Duodenal mucosa (tissue), 2 donors: ENCODE measurements at regions not wholly inside any gene's neighbourhood (a gene's known extent, or its start where the extent isn't known, plus 50 kb on each side); places are given as distances from the start of the nearest gene placed in this dataset.
"Not testable (repeated sequence)": the region's sequence is repeated elsewhere in the genome, so short reads cannot be mapped to it uniquely, and the experiment has no call there.

Source experiments
- H3K27ac ChIP-seq: one replicate; pipeline ENCODE4 v1.7.0; 2013; ENCODE audit warnings: low read depth, low read length
- H3K27me3 ChIP-seq, 2 donors: one replicate each; pipeline ENCODE4 v1.7.0; 2013; ENCODE audit warnings: low read length in 2 of 2, control low read depth in 1 of 2; ENCODE audit not compliant: insufficient read depth in 2 of 2, control insufficient read depth in 1 of 2
- H3K36me3 ChIP-seq, 2 donors: one replicate each; pipeline ENCODE4 v1.7.0; 2013; ENCODE audit warnings: low read length in 2 of 2, control low read depth in 1 of 2; ENCODE audit not compliant: insufficient read depth in 2 of 2, control insufficient read depth in 1 of 2
- H3K4me1 ChIP-seq, 2 donors: one replicate each; pipeline ENCODE4 v1.7.0; 2013; ENCODE audit warnings: low read length in 2 of 2, control low read depth in 1 of 2; ENCODE audit not compliant: insufficient read depth in 2 of 2, control insufficient read depth in 1 of 2
- H3K4me3 ChIP-seq, 2 donors: one replicate each; pipeline ENCODE4 v1.7.0; 2013; ENCODE audit warnings: low read length in 2 of 2, low read depth in 1 of 2
- H3K9ac ChIP-seq, 2 donors: one replicate each; pipeline ENCODE4 v1.7.0; 2013; ENCODE audit warnings: low read length in 2 of 2, low read depth in 1 of 2
- H3K9me3 ChIP-seq, 2 donors: one replicate each; pipeline ENCODE4 v1.7.0; 2013; ENCODE audit warnings: low read length in 2 of 2, control low read depth in 1 of 2; ENCODE audit not compliant: control insufficient read depth in 1 of 2

DNA sequence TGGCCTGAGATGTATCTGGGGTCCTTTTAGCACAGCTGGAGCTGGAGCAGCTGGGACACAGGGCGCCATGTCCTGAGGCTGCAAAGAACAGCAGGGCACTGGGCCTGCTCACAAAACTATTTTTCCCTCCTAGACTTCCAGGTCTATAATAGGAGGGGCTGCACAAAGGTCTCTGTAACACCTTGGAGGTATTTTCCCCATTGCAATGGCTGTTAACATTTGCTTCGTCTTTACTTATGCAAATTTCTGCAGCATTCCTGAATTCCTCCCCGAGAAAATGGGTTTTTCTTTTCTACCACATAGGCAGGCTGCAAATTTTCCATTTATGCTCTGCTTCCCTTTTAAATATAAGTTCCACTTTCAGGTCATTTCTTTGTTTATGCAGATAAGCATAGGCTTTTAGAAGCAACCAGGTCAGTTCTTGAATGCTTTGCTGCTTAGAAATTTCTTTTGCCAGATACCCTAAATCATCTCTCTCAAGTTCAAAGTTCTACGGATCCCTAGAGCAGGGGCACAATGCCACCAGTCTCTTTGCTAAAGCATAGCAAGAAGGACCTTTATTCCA lies 130.8 kb downstream of the PCSK1 start:
- peaks cover 8 to 9% of the 10 kb centered on the region in 2 donors for H3K9me3 ChIP-seq
- H3K9ac ChIP-seq, result no peak overlapping the region
- H3K4me3 ChIP-seq, result no peak overlapping the region
- no peak overlapping the region for H3K27ac ChIP-seq
- no peaks in the 10 kb centered on the region for H3K4me1 ChIP-seq
- H3K36me3 ChIP-seq, result no peaks in the 10 kb centered on the region
- H3K27me3 ChIP-seq, result no peaks in the 10 kb centered on the region

- Histone ChIP-seq H3K9ac (no peak overlapping the region), H3K9me3 (peaks cover 8 to 9% of the 10 kb centered on the region in 2 donors), H3K27me3 (no peaks in the 10 kb centered on the region), H3K27ac (no peak overlapping the region), H3K36me3 (no peaks in the 10 kb centered on the region), H3K4me1 (no peaks in the 10 kb centered on the region), H3K4me3 (no peak overlapping the region)
Measured at GRCh38 chr5:96300976-96301375, 132.1 kb downstream of the PCSK1 start.

- no peaks in the 10 kb centered on the region for H3K4me1 ChIP-seq
- no peak overlapping the region for H3K27ac ChIP-seq
- H3K36me3 ChIP-seq, result no peaks in the 10 kb centered on the region
- H3K27me3 ChIP-seq, result no peaks in the 10 kb centered on the region
- no peak overlapping the region for H3K9ac ChIP-seq
- H3K4me3 ChIP-seq, result no peak overlapping the region
- peaks cover 8 to 9% of the 10 kb centered on the region in 2 donors for H3K9me3 ChIP-seq
Measured at GRCh38 chr5:96297867-96298266, 135.2 kb downstream of the PCSK1 start.

- no peak overlapping the region for H3K4me3 ChIP-seq
- H3K4me1 ChIP-seq, result no peaks in the 10 kb centered on the region
- H3K27ac ChIP-seq, result no peak overlapping the region
- H3K9ac ChIP-seq, result no peak overlapping the region
- H3K36me3 ChIP-seq, result no peaks in the 10 kb centered on the region
- H3K27me3 ChIP-seq, result no peaks in the 10 kb centered on the region
- peaks cover 6 to 9% of the 10 kb centered on the region in 2 donors for H3K9me3 ChIP-seq
Measured at GRCh38 chr5:96297290-96297689, 135.8 kb downstream of the PCSK1 start.

GRCh38 chr5:96294884-96295202 lies 138.2 kb downstream of the PCSK1 start:
- no peaks in the 10 kb centered on the region for H3K4me1 ChIP-seq
- H3K9ac ChIP-seq, result no peak overlapping the region
- H3K27ac ChIP-seq, result no peak overlapping the region
- H3K27me3 ChIP-seq, result no peaks in the 10 kb centered on the region
- no peaks in the 10 kb centered on the region for H3K36me3 ChIP-seq
- H3K9me3 ChIP-seq, result no peaks in the 10 kb centered on the region
- no peak overlapping the region for H3K4me3 ChIP-seq

- no peaks in the 10 kb centered on the region for H3K27me3 ChIP-seq
- no peaks in the 10 kb centered on the region for H3K9me3 ChIP-seq
- no peak overlapping the region for H3K4me3 ChIP-seq
- H3K9ac ChIP-seq, result no peak overlapping the region
- H3K27ac ChIP-seq, result no peak overlapping the region
- H3K36me3 ChIP-seq, result no peaks in the 10 kb centered on the region
- no peaks in the 10 kb centered on the region for H3K4me1 ChIP-seq
Measured at GRCh38 chr5:96293966-96294883, 138.8 kb downstream of the PCSK1 start.

DNA sequence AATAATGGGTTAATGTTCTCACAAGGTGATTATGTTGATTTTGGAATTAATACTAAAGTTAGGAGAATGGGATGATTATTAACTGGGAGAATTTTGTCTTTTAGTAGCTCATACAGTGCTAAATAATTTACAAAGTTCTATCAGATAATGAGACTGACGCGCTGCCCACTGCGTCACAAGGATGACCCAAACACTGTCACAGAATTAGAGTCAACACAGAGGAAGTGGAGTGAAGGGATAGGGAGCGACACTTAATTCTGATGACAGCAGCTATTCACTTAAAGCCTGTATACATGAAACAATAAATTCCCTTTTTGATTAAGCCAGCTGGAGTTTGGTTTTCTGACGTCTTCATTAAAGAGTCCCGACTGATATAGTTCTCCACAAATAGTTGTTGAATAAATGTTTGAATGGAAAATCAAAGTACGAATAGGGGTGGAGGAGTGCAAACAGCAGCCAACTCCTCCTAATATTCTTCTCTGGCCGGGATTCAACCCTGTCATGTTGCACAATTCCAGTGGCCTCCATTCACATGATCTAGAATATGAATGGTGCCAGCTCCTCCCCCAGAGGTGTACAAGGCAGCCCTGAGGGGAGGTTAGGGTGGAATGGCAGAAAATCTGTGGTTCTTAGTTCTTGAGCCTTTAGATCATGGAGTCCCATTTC lies 140.3 kb downstream of the PCSK1 start:
- Histone ChIP-seq H3K27me3 (no peaks in the 10 kb centered on the region), H3K9me3 (no peaks in the 10 kb centered on the region), H3K36me3 (no peaks in the 10 kb centered on the region), H3K4me3 (no peak overlapping the region), H3K27ac (no peak overlapping the region), H3K4me1 (no peaks in the 10 kb centered on the region), H3K9ac (no peak overlapping the region)

DNA sequence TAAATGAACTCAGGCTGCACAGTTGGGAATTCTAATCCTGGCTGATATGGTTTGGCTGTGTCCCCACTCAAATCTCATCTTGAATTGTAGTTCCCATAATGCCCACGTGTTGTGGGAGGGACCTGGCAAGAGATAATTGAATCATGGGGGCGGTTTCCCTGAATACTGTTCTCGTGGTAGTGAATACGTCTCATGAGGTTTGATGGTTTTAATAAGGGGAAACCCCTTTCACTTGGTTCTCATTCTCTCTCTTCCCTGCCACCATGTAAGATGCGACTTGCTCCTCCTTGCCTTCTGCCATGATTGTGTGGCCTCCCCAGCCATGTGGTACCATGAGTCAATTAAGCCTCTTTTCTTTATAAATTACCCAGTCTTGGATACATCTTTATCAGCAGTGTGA lies 143.8 kb downstream of the PCSK1 start:
- H3K27ac ChIP-seq, H3K9me3 ChIP-seq, H3K9ac ChIP-seq, H3K36me3 ChIP-seq, H3K27me3 ChIP-seq, H3K4me3 ChIP-seq, H3K4me1 ChIP-seq: not testable (repeated sequence)

DNA sequence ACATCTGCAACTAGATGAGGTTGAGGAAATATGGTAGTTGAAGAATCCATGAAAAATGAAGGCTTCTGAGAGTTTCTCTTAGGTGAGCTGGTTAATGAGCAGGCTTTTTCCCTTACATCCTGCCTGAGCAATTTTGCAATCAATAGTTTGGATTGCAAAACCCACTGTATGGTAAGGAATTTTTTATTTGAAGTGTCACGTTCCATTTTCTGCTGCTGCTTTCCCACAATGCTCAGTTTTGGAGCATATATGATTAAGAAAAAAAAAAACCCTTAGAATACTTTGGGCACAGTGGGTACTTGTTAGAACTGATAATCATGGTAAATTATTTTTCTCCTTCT lies 144.2 kb downstream of the PCSK1 start:
- H3K27ac ChIP-seq, result no peak overlapping the region
- no peak overlapping the region for H3K4me3 ChIP-seq
- H3K36me3 ChIP-seq, result no peaks in the 10 kb centered on the region
- H3K9me3 ChIP-seq, result no peaks in the 10 kb centered on the region
- peaks cover 0 to 5% of the 10 kb centered on the region in 2 donors for H3K4me1 ChIP-seq
- H3K9ac ChIP-seq, result no peak overlapping the region
- H3K27me3 ChIP-seq, result no peaks in the 10 kb centered on the region

DNA sequence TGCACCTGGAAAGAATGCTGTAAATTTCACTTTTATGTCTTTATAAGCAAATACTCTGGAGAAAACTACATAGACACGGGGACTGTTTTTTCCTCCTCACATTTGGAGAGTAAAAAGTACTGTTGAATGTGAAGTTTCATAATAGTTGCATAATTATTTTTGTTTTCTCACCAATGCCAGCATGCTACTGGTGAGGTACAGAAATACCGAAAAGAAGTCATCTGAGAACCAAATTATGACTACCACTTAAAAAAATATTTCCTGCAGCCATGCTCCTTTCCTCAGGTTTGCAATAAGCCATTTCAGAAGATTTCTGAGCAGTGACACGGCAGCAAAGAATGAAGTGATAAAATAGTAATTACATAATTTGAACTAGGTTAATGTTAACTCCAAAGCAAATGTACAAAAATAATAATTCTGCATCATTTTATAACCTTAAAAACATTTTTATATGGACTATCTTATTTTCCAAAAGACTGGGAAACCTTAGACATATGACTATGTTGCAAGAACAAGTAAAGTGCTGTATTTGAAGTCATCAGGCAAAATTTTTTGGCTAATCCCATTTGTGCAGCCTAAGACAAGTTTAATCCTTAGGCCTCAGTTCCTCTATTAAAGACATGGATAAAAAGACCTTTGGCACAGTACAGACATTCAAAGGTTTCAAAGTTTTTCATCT lies 144.7 kb downstream of the PCSK1 start:
- Histone ChIP-seq H3K27me3 (no peaks in the 10 kb centered on the region), H3K4me3 (no peak overlapping the region), H3K27ac (no peak overlapping the region), H3K36me3 (no peaks in the 10 kb centered on the region), H3K9ac (no peak overlapping the region), H3K4me1 (peaks cover 0 to 5% of the 10 kb centered on the region in 2 donors), H3K9me3 (no peaks in the 10 kb centered on the region)
